ENCODE measurements at regions not wholly inside any gene's neighbourhood (a gene's known extent, or its start where the extent isn't known, plus 50 kb on each side); places are given as distances from the start of the nearest gene placed in this dataset.

DNA sequence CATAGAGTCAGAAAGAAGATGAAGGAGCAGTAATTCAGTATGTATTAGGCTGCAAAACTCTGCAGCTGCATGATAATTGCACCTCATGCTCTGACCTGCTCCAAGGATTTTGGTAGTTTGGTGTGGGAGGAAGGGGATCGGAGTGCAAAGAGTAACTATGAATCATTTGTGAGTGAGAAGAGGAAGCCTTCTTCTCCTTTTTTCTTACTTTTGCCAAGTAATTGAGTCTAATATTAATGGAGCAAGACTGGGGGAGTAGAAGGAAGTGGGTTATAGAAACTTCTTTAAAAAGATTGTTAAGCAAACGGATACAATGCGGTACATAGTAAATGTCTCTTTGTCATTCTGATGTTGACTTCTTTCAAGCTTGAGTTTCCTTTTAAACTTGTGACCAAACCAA, 276.5 kb downstream of the EDEM1 start:
- no peak for DNase-seq (ENCODE audit: extremely low spot score)
- POLR2A ChIA-PET, result no interaction called here
- TF ChIP-seq, protein P1, sequence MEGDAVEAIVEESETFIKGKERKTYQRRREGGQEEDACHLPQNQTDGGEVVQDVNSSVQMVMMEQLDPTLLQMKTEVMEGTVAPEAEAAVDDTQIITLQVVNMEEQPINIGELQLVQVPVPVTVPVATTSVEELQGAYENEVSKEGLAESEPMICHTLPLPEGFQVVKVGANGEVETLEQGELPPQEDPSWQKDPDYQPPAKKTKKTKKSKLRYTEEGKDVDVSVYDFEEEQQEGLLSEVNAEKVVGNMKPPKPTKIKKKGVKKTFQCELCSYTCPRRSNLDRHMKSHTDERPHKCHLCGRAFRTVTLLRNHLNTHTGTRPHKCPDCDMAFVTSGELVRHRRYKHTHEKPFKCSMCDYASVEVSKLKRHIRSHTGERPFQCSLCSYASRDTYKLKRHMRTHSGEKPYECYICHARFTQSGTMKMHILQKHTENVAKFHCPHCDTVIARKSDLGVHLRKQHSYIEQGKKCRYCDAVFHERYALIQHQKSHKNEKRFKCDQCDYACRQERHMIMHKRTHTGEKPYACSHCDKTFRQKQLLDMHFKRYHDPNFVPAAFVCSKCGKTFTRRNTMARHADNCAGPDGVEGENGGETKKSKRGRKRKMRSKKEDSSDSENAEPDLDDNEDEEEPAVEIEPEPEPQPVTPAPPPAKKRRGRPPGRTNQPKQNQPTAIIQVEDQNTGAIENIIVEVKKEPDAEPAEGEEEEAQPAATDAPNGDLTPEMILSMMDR (IDR thresholded peaks at IDR 0.05; ENCODE audit: control extremely low read depth, extremely low read depth, low read depth, missing control alignments), result no peak
- CTCF ChIA-PET, result interaction anchor here (2.1 kb wide), 1 partner anchor 12 kb away, joined by 8 read pairs; no protein-coding TSS in a partner anchor

DNA sequence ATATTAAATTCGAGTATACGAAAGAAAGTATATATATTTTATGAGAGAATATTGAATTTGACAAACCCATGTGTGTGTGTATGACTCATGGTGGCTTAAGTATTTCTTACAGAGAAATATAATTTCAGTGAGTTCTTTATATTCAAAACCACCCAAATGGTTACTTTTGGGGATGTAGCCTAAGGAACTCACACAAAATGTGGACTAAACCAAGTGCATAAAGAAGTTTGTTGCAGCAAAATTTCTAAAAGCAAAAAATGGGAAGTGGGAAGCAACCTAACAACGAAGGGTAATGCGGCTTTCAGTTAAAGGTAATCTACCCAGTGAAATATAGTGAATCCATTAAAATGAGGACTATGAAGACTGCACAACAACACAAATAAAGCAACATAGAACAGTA, 277.1 kb downstream of the EDEM1 start:
- TF ChIP-seq, protein P1 (IDR thresholded peaks at IDR 0.05; ENCODE audit: control extremely low read depth, extremely low read depth, low read depth, missing control alignments), result no peak
- no peak for DNase-seq (ENCODE audit: extremely low spot score)
- CTCF ChIA-PET, result interaction anchor here (2.1 kb wide), 1 partner anchor 12 kb away, joined by 8 read pairs; no protein-coding TSS in a partner anchor
- POLR2A ChIA-PET, result interaction anchor here (0.6 kb wide), 1 partner anchor 14 kb away, joined by 4 read pairs; no protein-coding TSS in a partner anchor

DNA sequence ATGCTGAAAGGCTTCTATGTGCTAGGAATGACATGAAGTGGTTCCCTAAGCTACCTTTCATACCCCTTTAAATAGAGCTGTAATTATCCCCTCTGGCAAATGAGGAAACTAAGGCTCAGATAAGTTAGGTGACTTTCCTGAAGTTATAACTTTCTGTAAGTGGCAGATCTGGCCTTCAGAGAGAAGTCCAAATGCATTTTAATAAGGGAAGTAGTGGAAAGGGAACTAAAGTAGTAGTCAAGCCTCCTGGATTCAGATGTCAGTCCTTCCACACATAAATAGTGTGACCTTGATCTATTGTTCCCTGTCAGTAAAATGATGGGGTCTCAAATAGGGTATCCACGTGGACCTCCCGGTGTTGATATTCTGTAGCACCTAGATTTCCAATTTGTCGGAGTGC, 277.7 kb downstream of the EDEM1 start:
- TF ChIP-seq, protein P1 (IDR thresholded peaks at IDR 0.05; ENCODE audit: control extremely low read depth, extremely low read depth, low read depth, missing control alignments), result no peak
- CTCF ChIA-PET, result interaction anchor here (2.1 kb wide), 1 partner anchor 11 kb away, joined by 8 read pairs; no protein-coding TSS in a partner anchor
- POLR2A ChIA-PET, result interaction anchor here (0.6 kb wide), 1 partner anchor 13 kb away, joined by 4 read pairs; no protein-coding TSS in a partner anchor
- no peak for DNase-seq (ENCODE audit: extremely low spot score)

DNA sequence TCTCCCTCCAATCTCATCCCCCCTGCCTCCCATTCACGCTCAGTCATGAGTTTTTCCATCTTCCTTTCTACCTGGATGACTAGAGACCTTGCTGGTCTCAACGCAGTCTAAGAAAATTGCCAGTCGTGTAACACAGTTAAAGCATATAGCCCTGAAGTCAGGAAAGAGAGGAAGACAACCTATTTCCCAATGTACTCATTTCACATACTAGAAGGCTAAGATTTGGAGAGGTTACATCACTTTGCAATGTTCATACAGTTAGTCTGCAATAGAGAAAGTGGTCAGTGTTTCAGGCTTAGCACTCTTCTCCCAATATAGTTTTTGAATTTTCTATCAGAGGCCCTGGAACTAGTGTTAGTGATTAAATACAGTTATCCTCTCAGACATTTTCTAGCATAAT, 278.6 kb downstream of the EDEM1 start:
- TF ChIP-seq, protein P1 (IDR thresholded peaks at IDR 0.05; ENCODE audit: control extremely low read depth, extremely low read depth, low read depth, missing control alignments), result no peak
- ChIA-PET POLR2A (no interaction called here), CTCF (no interaction called here)
- DNase-seq (ENCODE audit: extremely low spot score), result no peak

DNA sequence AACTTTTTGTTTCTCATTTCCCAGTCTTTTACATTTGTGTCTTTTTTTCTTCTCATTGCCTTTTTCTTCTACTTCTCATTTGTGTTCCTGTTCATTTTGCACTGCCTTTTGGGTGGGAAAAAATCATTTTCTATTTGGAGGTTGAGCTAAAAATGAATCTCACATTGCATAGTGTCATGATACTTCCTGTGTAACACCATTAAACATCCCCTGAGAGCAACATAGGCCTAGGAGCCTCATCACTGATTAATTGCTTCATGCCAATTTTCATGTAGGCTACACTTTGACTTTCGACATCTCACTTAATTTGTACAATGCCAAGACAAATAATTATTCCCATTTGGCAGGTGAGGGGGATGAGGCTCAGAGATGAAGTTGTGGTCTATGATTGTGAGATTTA, 279.2 kb downstream of the EDEM1 start:
- no peak for DNase-seq (ENCODE audit: extremely low spot score)
- ChIA-PET CTCF (interaction anchor here (1.0 kb wide), 1 partner anchor 40 kb away, joined by 3 read pairs; no protein-coding TSS in a partner anchor), POLR2A (no interaction called here)
- TF ChIP-seq, protein P1 (IDR thresholded peaks at IDR 0.05; ENCODE audit: control extremely low read depth, extremely low read depth, low read depth, missing control alignments), result no peak

DNA sequence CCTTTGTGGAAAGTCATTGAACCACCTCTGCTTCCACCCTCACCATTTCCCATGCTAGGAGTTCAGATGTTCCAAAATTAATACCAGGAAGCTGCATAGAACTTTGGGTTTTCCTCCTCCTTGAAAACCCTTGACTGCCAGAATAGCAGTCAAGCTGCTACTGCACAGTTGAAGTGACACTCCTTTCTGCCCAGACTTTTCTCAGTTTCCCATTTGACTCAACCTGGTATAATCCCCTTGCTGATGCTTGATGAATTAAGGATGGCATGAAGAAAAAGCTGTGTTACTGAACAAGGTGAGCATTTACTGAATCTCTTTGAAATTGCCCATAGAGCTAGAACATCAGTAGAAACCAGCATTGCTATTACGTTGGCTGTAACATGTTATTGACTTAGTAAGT, 286.0 kb downstream of the EDEM1 start:
- no peak for DNase-seq (ENCODE audit: extremely low spot score)
- TF ChIP-seq, protein P1 (IDR thresholded peaks at IDR 0.05; ENCODE audit: control extremely low read depth, extremely low read depth, low read depth, missing control alignments), result no peak
- ChIA-PET POLR2A (no interaction called here), CTCF (no interaction called here)
